Psoas muscle (tissue), 7 donors: ENCODE measurements at regions not wholly inside any gene's neighbourhood (a gene's known extent, or its start where the extent isn't known, plus 50 kb on each side); places are given as distances from the start of the nearest gene placed in this dataset.

Source experiments
- ATAC-seq, 4 donors: fragments of 200-7000 bp; cut with Tn5 transposase; one replicate each; pipeline ENCODE4 v1.9.1; 2020; ENCODE audit warnings: moderate library complexity in 3 of 4, mild to moderate bottlenecking in 2 of 4
- DNase-seq, 2 donors: peaks; one replicate each; pipeline ENCODE4 v3.0.0-alpha.2; 2020
- H3K27ac ChIP-seq: fragments of 200-600 bp; one replicate; pipeline ENCODE4 v1.8.0; 2022
- H3K27me3 ChIP-seq, 3 donors: fragments of 200-600 bp in 1 of 3; one replicate each; pipeline versions ENCODE4 v1.6.1 to v1.8.0; 2013 to 2022; ENCODE audit warnings: low read length in 2 of 3, mild to moderate bottlenecking in 2 of 3, moderate library complexity in 1 of 3; ENCODE audit not compliant: insufficient read depth in 3 of 3
- H3K36me3 ChIP-seq, 2 donors: fragments of 200-600 bp in 1 of 2; one replicate each; pipeline versions ENCODE4 v1.6.1 to v1.8.0; 2013 to 2022; ENCODE audit warnings: low read depth in 1 of 2, mild to moderate bottlenecking in 1 of 2, moderate library complexity in 1 of 2; ENCODE audit not compliant: insufficient read depth in 1 of 2
- H3K4me1 ChIP-seq: fragments of 200-600 bp; one replicate; pipeline ENCODE4 v1.8.0; 2022
- H3K4me3 ChIP-seq: fragments of 200-600 bp; one replicate; pipeline ENCODE4 v1.8.0; 2022; ENCODE audit warnings: mild to moderate bottlenecking
- H3K9me3 ChIP-seq: fragments of 200-600 bp; one replicate; pipeline ENCODE4 v1.8.0; 2022
- CTCF ChIP-seq: fragments of 200-600 bp; IDR thresholded peaks from one replicate; pipeline ENCODE4 v1.8.0; 2022; ENCODE audit warnings: antibody characterized with exemption
- WGBS, 3 donors: extraction: QIAGEN DNeasy Blood & Tissue Kit; methylation state at CpG; one replicate each; pipeline versions ENCODE4 v1.1.6 to v1.1.7; 2013; 5-methylcytosine and 5-hydroxymethylcytosine counted together
- intact Hi-C, 2 donors: fragments of 100-400 bp; cut with DNase I; formaldehyde crosslinking; loops; one replicate each; pipeline versions ENCODE4 v1.11.0 to v1.14.2; 2022
- donor health status: healthy with polysubstance abuse.
- donor health status: DM: no; HTN: no; CAD: no; lungs with moderate emphysema.
- donor health status: Bipolar disorder and iron deficiency.
- donor health status: healthy.
- donor health status: DM: yes; HTN: yes; CAD: no.
- donor health status: DM: no; HTN: no; CAD: no.
- donor health status: DM: yes; HTN: yes; CAD: no.

- DNase-seq (no peak), ATAC-seq (no peak)
- intact Hi-C loops = no loop called here
- no peaks in the 10 kb centered on the region for H3K9me3 ChIP-seq
- 89 to 95% (median 90%) methylated on average over 2 of the region's 2 CpGs for WGBS, 3 donors
- no peaks in the 10 kb centered on the region for H3K4me1 ChIP-seq
- TF ChIP-seq CTCF = no peak
- H3K27me3 ChIP-seq = no peaks in the 10 kb centered on the region
- H3K27ac ChIP-seq = no peak overlapping the region
- no peaks in the 10 kb centered on the region for H3K36me3 ChIP-seq
- H3K4me3 ChIP-seq = no peak overlapping the region
Measured at GRCh38 chr9:7869340-7869739, 69.8 kb upstream of the DMAC1 start.

- Histone ChIP-seq H3K27me3 (no peaks in the 10 kb centered on the region), H3K36me3 (no peaks in the 10 kb centered on the region), H3K4me1 (no peaks in the 10 kb centered on the region), H3K27ac (no peak overlapping the region), H3K4me3 (no peak overlapping the region), H3K9me3 (no peaks in the 10 kb centered on the region)
- no peak for ATAC-seq
- intact Hi-C loops = no loop called here
- DNase-seq = no peak
- 73 to 82% (median 81%) methylated on average over 2 of the region's 2 CpGs for WGBS, 3 donors
- no peak for TF ChIP-seq CTCF
Measured at GRCh38 chr9:7862170-7862569, 62.6 kb upstream of the DMAC1 start.

GRCh38 chr9:7861086-7861485 lies 61.5 kb upstream of the DMAC1 start:
- 65 to 71% (median 70%) methylated on average over 2 of the region's 2 CpGs for WGBS, 3 donors
- Histone ChIP-seq H3K4me1 (no peaks in the 10 kb centered on the region), H3K4me3 (no peak overlapping the region), H3K27me3 (no peaks in the 10 kb centered on the region), H3K36me3 (no peaks in the 10 kb centered on the region), H3K9me3 (no peaks in the 10 kb centered on the region), H3K27ac (no peak overlapping the region)
- DNase-seq = no peak
- TF ChIP-seq CTCF = no peak
- ATAC-seq = no peak
- intact Hi-C loops = no loop called here

GRCh38 chr9:7860335-7860709 lies 60.7 kb upstream of the DMAC1 start:
- intact Hi-C loops = no loop called here
- no peak for ATAC-seq
- no peak for TF ChIP-seq CTCF

GRCh38 chr9:7859701-7860334 lies 60.2 kb upstream of the DMAC1 start:
- Histone ChIP-seq H3K4me1 (no peaks in the 10 kb centered on the region), H3K27me3 (no peaks in the 10 kb centered on the region), H3K4me3 (no peak overlapping the region), H3K36me3 (no peaks in the 10 kb centered on the region), H3K9me3 (no peaks in the 10 kb centered on the region), H3K27ac (no peak overlapping the region)
- intact Hi-C loops = no loop called here
- DNase-seq = no peak
- 38 to 54% (median 49%) methylated on average over 3 of the region's 3 CpGs for WGBS, 3 donors
- no peak for ATAC-seq
- TF ChIP-seq CTCF = no peak

More at GRCh38 chr9:7860335-7860709, 60.7 kb upstream of the DMAC1 start:
- WGBS, 3 donors = 55 to 61% (median 61%) methylated on average over 1 of the region's 1 CpG
- Histone ChIP-seq H3K9me3 (no peaks in the 10 kb centered on the region), H3K27me3 (no peaks in the 10 kb centered on the region), H3K4me3 (no peak overlapping the region), H3K4me1 (no peaks in the 10 kb centered on the region), H3K27ac (no peak overlapping the region), H3K36me3 (no peaks in the 10 kb centered on the region)
- no peak for DNase-seq
